ENCODE measurements at regions not wholly inside any gene's neighbourhood (a gene's known extent, or its start where the extent isn't known, plus 50 kb on each side); places are given as distances from the start of the nearest gene placed in this dataset.

DNA sequence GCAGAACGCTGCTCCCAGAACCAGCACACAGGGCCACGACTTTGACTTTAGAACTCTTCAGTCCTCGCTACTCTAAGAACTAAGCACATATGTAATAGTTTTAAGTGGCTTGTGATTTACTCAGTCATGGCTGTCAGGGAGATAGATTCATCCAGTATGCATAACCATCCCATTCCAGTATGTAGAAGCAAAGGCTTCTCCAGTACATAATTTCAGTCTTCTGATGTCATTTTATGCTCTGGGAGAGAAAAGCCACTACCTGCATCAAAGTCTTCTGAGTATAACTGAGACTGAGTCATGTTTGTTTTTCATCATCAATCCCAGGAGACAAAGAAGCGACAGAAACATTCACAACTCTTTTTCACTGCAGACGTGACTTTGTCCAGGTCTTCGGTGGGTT is 885.7 kb downstream of the PLA2G4A start (continued):
- TF ChIP-seq, protein P1, sequence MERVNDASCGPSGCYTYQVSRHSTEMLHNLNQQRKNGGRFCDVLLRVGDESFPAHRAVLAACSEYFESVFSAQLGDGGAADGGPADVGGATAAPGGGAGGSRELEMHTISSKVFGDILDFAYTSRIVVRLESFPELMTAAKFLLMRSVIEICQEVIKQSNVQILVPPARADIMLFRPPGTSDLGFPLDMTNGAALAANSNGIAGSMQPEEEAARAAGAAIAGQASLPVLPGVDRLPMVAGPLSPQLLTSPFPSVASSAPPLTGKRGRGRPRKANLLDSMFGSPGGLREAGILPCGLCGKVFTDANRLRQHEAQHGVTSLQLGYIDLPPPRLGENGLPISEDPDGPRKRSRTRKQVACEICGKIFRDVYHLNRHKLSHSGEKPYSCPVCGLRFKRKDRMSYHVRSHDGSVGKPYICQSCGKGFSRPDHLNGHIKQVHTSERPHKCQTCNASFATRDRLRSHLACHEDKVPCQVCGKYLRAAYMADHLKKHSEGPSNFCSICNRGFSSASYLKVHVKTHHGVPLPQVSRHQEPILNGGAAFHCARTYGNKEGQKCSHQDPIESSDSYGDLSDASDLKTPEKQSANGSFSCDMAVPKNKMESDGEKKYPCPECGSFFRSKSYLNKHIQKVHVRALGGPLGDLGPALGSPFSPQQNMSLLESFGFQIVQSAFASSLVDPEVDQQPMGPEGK (CRISPR knock-in tag; IDR thresholded peaks at IDR 0.05; ENCODE audit: borderline replicate concordance), result no peak
- TF ChIP-seq, protein P2, sequence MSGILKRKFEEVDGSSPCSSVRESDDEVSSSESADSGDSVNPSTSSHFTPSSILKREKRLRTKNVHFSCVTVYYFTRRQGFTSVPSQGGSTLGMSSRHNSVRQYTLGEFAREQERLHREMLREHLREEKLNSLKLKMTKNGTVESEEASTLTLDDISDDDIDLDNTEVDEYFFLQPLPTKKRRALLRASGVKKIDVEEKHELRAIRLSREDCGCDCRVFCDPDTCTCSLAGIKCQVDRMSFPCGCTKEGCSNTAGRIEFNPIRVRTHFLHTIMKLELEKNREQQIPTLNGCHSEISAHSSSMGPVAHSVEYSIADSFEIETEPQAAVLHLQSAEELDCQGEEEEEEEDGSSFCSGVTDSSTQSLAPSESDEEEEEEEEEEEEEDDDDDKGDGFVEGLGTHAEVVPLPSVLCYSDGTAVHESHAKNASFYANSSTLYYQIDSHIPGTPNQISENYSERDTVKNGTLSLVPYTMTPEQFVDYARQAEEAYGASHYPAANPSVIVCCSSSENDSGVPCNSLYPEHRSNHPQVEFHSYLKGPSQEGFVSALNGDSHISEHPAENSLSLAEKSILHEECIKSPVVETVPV (CRISPR knock-in tag; IDR thresholded peaks at IDR 0.05), result no peak
- no peak for TF ChIP-seq TOX (CRISPR knock-in tag; IDR thresholded peaks at IDR 0.05; ENCODE audit: borderline replicate concordance)
- TF ChIP-seq PPARA (CRISPR knock-in tag; IDR thresholded peaks at IDR 0.05; ENCODE audit: borderline replicate concordance), result no peak
- no peak for TF ChIP-seq RARB (CRISPR knock-in tag; IDR thresholded peaks at IDR 0.05)
- TF ChIP-seq ZFP30 (CRISPR knock-in tag; IDR thresholded peaks at IDR 0.05), result no peak
- no peak for TF ChIP-seq CSDC2 (CRISPR knock-in tag; IDR thresholded peaks at IDR 0.05)

DNA sequence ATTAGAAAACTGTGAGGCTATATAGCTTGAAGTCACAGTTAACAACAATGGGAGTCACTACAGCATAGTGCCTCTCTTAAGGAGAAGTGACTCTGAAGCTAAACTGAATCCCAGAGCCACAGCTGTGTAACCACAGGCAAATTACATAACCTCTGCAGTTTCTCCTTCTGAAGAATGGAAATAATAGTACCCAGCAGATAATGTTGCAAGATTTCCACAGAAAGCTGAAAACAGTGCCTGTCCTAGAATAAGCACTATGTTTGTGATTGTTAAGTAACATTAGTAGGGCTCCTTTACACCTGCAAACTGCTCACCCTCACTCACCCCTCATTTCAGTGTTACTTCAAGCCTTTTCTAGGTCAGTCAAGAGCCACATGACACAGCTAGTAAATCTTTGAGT is 886.7 kb downstream of the PLA2G4A start:
- ATAC-seq, result no peak
- TF ChIP-seq OSR1 (CRISPR knock-in tag; IDR thresholded peaks at IDR 0.05) (no peak), ESRRG (CRISPR knock-in tag; IDR thresholded peaks at IDR 0.05) (no peak), TOX (CRISPR knock-in tag; IDR thresholded peaks at IDR 0.05; ENCODE audit: borderline replicate concordance) (no peak), ZFP30 (CRISPR knock-in tag; IDR thresholded peaks at IDR 0.05) (no peak), CSDC2 (CRISPR knock-in tag; IDR thresholded peaks at IDR 0.05) (no peak), ZC3H10 (CRISPR knock-in tag; IDR thresholded peaks at IDR 0.05) (no peak), PPARA (CRISPR knock-in tag; IDR thresholded peaks at IDR 0.05; ENCODE audit: borderline replicate concordance) (no peak), TCF4 (CRISPR knock-in tag; IDR thresholded peaks at IDR 0.05; ENCODE audit: borderline replicate concordance) (no peak)
- TF ChIP-seq, protein P1 (CRISPR knock-in tag; IDR thresholded peaks at IDR 0.05; ENCODE audit: borderline replicate concordance), result no peak

DNA sequence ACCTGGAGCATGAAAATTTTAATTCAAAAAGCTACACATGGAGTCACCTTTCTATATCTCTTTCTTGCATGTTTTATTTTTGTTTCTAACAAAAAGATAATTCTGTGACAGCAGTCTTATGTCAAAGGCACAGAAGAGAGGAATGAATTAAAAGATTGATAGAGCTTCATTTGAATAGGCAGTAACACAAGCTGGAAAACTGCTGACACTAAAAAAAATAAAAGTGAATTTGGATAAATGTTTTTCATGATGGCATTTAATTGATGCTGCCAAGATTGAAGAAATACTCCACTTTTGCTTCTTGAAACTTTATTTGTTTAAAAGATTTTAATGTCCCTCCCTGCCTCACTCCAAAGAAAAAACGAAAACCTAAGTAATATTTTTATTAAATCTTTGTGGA is 887.4 kb downstream of the PLA2G4A start:
- no peak for TF ChIP-seq RARB (CRISPR knock-in tag; IDR thresholded peaks at IDR 0.05)
- TF ChIP-seq, protein P3, sequence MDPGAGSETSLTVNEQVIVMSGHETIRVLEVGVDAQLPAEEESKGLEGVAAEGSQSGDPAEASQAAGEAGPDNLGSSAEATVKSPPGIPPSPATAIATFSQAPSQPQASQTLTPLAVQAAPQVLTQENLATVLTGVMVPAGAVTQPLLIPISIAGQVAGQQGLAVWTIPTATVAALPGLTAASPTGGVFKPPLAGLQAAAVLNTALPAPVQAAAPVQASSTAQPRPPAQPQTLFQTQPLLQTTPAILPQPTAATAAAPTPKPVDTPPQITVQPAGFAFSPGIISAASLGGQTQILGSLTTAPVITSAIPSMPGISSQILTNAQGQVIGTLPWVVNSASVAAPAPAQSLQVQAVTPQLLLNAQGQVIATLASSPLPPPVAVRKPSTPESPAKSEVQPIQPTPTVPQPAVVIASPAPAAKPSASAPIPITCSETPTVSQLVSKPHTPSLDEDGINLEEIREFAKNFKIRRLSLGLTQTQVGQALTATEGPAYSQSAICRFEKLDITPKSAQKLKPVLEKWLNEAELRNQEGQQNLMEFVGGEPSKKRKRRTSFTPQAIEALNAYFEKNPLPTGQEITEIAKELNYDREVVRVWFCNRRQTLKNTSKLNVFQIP (CRISPR knock-in tag; IDR thresholded peaks at IDR 0.05; ENCODE audit: borderline replicate concordance, low read depth), result no peak
- TF ChIP-seq ZFP30 (CRISPR knock-in tag; IDR thresholded peaks at IDR 0.05), result no peak
- TF ChIP-seq ZNF8 (CRISPR knock-in tag; IDR thresholded peaks at IDR 0.05), result no peak
- TF ChIP-seq, protein P4, sequence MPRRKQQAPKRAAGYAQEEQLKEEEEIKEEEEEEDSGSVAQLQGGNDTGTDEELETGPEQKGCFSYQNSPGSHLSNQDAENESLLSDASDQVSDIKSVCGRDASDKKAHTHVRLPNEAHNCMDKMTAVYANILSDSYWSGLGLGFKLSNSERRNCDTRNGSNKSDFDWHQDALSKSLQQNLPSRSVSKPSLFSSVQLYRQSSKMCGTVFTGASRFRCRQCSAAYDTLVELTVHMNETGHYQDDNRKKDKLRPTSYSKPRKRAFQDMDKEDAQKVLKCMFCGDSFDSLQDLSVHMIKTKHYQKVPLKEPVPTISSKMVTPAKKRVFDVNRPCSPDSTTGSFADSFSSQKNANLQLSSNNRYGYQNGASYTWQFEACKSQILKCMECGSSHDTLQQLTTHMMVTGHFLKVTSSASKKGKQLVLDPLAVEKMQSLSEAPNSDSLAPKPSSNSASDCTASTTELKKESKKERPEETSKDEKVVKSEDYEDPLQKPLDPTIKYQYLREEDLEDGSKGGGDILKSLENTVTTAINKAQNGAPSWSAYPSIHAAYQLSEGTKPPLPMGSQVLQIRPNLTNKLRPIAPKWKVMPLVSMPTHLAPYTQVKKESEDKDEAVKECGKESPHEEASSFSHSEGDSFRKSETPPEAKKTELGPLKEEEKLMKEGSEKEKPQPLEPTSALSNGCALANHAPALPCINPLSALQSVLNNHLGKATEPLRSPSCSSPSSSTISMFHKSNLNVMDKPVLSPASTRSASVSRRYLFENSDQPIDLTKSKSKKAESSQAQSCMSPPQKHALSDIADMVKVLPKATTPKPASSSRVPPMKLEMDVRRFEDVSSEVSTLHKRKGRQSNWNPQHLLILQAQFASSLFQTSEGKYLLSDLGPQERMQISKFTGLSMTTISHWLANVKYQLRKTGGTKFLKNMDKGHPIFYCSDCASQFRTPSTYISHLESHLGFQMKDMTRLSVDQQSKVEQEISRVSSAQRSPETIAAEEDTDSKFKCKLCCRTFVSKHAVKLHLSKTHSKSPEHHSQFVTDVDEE (CRISPR knock-in tag; IDR thresholded peaks at IDR 0.05), result no peak
- TF ChIP-seq, protein P5, sequence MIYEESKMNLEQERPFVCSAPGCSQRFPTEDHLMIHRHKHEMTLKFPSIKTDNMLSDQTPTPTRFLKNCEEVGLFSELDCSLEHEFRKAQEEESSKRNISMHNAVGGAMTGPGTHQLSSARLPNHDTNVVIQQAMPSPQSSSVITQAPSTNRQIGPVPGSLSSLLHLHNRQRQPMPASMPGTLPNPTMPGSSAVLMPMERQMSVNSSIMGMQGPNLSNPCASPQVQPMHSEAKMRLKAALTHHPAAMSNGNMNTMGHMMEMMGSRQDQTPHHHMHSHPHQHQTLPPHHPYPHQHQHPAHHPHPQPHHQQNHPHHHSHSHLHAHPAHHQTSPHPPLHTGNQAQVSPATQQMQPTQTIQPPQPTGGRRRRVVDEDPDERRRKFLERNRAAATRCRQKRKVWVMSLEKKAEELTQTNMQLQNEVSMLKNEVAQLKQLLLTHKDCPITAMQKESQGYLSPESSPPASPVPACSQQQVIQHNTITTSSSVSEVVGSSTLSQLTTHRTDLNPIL (CRISPR knock-in tag; IDR thresholded peaks at IDR 0.05; ENCODE audit: low read depth), result no peak
- TF ChIP-seq ZFP3 (CRISPR knock-in tag; IDR thresholded peaks at IDR 0.05), result no peak
- TF ChIP-seq GLIS3 (CRISPR knock-in tag; IDR thresholded peaks at IDR 0.05), result no peak
- ATAC-seq, result no peak

Measured in SK-N-SH treated with all-trans-retinoic acid at 6 μM for 48 hours (cell line).